K562 (cell line): ENCODE measurements at regions not wholly inside any gene's neighbourhood (a gene's known extent, or its start where the extent isn't known, plus 50 kb on each side); places are given as distances from the start of the nearest gene placed in this dataset.

Source experiments
- EGR1 ChIP-seq: fragments of 450-650 bp; conservative IDR thresholded peaks from 2 replicates; pipeline ENCODE4 v1.6.1; 2017; ENCODE audit warnings: mild to moderate bottlenecking
- GTF2F1 ChIP-seq: IDR thresholded peaks from 2 replicates; pipeline ENCODE4 v1.6.1; 2011; ENCODE audit warnings: low read depth, low read length, improper control_type of control experiment
- HDAC6 ChIP-seq: IDR thresholded peaks from 2 replicates; pipeline ENCODE4 v1.6.1; 2012; ENCODE audit warnings: low read depth, mild to moderate bottlenecking, control low read depth, inconsistent platforms, low read length, moderate library complexity
- SIRT6 ChIP-seq: IDR thresholded peaks from one replicate; pipeline ENCODE4 v1.6.1; 2012; ENCODE audit warnings: low read depth, mild to moderate bottlenecking, control low read depth, inconsistent platforms, low read length, moderate library complexity

DNA sequence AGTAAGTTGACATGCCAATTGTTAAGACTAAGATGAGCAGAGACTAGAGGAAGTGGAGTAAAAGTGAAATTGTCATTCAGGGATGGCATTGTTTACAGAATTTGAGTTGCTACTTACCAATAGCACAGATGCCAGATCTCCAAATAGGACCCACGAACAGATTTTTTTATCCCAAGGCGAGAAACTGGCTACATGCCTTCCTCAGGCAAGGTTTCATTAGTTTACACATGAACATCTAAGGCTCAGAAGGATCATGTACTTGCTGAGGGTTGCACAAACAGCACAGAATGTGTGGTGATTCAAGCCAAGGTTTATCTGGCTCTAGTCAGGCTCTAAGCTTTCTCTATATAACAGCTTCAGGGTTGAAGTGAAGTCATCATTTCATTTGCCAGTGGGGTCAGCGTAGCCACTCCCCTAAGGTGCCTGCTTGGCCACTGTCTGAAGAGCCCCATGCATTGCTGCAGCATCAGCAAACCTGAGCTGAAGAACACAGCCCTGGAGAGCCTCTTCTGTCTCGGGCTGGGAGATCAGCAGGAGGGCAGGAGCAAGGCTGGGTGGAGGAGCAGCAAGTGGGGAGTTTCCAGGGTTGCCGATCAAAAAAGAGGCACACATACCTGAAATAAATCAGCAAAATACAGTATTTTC, 193.0 kb upstream of the LCORL start:
- TF ChIP-seq HDAC6 (no peak), EGR1 (no peak), SIRT6 (no peak), GTF2F1 (no peak)
